OCI-LY7 (cell line): ENCODE measurements at regions not wholly inside any gene's neighbourhood (a gene's known extent, or its start where the extent isn't known, plus 50 kb on each side); places are given as distances from the start of the nearest gene placed in this dataset.

Experiments
- BruUV-seq: library from RNA; stranded (reverse); fragments of 400-500 nt; replicated peaks from 2 replicates; lab custom pipeline; 2021; lab: Mats Ljungman, UMichigan
- CTCF ChIA-PET: fragments of 300-600 bp; sonication (Branson Sonifier 250); formaldehyde crosslinking; loops from one replicate; lab custom pipeline; 2022; ENCODE audit warnings: antibody characterized with exemption; ENCODE audit not compliant: unreplicated experiment; lab: Charles Lee
- POLR2A ChIA-PET: fragments of 300-600 bp; sonication (Branson Sonifier 250); formaldehyde crosslinking; loops from one replicate; lab custom pipeline; 2022; ENCODE audit warnings: antibody characterized with exemption; lab: Charles Lee
- DNase-seq: peaks from one replicate; pipeline ENCODE4 v3.0.0-alpha.2; 2015; ENCODE audit warnings: low spot score
- H2AFZ ChIP-seq: fragments of 200-600 bp; sonication (generic), shearing (Covaris generic); 2 replicates; pipeline ENCODE4 v1.6.1; 2014; ENCODE audit warnings: mild to moderate bottlenecking, antibody characterized with exemption, low read length, moderate library complexity
- H3K27ac ChIP-seq: fragments of 200-600 bp; sonication (generic); 2 replicates; pipeline ENCODE4 v1.5.1; 2014; ENCODE audit warnings: mixed run types, low read depth, mild to moderate bottlenecking, moderate library complexity, low read length, inconsistent platforms; ENCODE audit not compliant: poor library complexity, severe bottlenecking
- H3K36me3 ChIP-seq: fragments of 200-600 bp; sonication (generic); 2 replicates; pipeline ENCODE4 v1.6.1; 2014; ENCODE audit warnings: mild to moderate bottlenecking, antibody characterized with exemption, low read length, moderate library complexity, mixed read lengths; ENCODE audit not compliant: insufficient read depth
- H3K4me1 ChIP-seq: fragments of 200-600 bp; sonication (generic); 2 replicates; pipeline ENCODE4 v1.5.1; 2014; ENCODE audit warnings: mild to moderate bottlenecking, low read length; ENCODE audit not compliant: insufficient read depth, poor library complexity, severe bottlenecking
- H3K4me2 ChIP-seq: fragments of 200-600 bp; sonication (generic); 2 replicates; pipeline ENCODE4 v1.6.1; 2014; ENCODE audit warnings: mild to moderate bottlenecking, low read length
- H3K4me3 ChIP-seq: fragments of 200-600 bp; sonication (generic); 2 replicates; pipeline ENCODE4 v1.5.1; 2014; ENCODE audit warnings: mild to moderate bottlenecking, low read depth, low read length; ENCODE audit not compliant: poor library complexity, severe bottlenecking
- H3K79me2 ChIP-seq: fragments of 200-600 bp; sonication (generic); 2 replicates; pipeline ENCODE4 v1.6.1; 2016; ENCODE audit warnings: low read depth, mild to moderate bottlenecking, low read length, moderate library complexity, mixed read lengths; ENCODE audit not compliant: insufficient read depth
- H3K9me2 ChIP-seq: fragments of 200-600 bp; sonication (generic); 2 replicates; pipeline ENCODE4 v1.6.1; 2016; ENCODE audit warnings: mild to moderate bottlenecking, low read length, mixed read lengths; ENCODE audit not compliant: insufficient read depth
- H3K9me3 ChIP-seq: fragments of 200-600 bp; sonication (generic); 2 replicates; pipeline ENCODE4 v1.6.1; 2014; ENCODE audit warnings: mild to moderate bottlenecking, mixed run types, low read length, mixed read lengths
- H4K20me1 ChIP-seq: fragments of 200-600 bp; sonication (generic); 2 replicates; pipeline ENCODE4 v1.6.1; 2014; ENCODE audit warnings: mild to moderate bottlenecking, antibody characterized with exemption, low read length, moderate library complexity, mixed read lengths; ENCODE audit not compliant: insufficient read depth
- CTCF ChIP-seq: fragments of 200-600 bp; sonication (generic); conservative IDR thresholded peaks from 2 replicates; pipeline ENCODE4 v1.5.1; 2014; ENCODE audit warnings: mild to moderate bottlenecking, antibody characterized with exemption, low read length, moderate library complexity, mixed read lengths
- EZH2phosphoT487 ChIP-seq: fragments of 200-600 bp; sonication (generic); IDR thresholded peaks from 2 replicates; pipeline ENCODE4 v1.6.1; 2018; ENCODE audit warnings: low read depth, borderline replicate concordance, mild to moderate bottlenecking, mixed run types, antibody characterized with exemption, low read length, moderate library complexity, mixed read lengths
- intact Hi-C: fragments of 100-400 bp; cut with micrococcal nuclease; formaldehyde crosslinking; loops from one replicate; pipeline ENCODE4 v1.10.0; 2022; ENCODE audit not compliant: unreplicated experiment

- BruUV-seq = no TSS peak
- no peak for TF ChIP-seq CTCF
- TF ChIP-seq EZH2phosphoT487 = no peak
- CTCF ChIA-PET = no interaction called here
- Histone ChIP-seq H3K27ac (no peak overlapping the region), H3K4me3 (no peak overlapping the region), H3K4me2 (no peak overlapping the region), H3K4me1 (no peaks in the 10 kb centered on the region), H3K9me2 (no peaks in the 10 kb centered on the region), H3K79me2 (no peaks in the 10 kb centered on the region), H4K20me1 (no peaks in the 10 kb centered on the region), H3K36me3 (no peaks in the 10 kb centered on the region), H3K9me3 (no peaks in the 10 kb centered on the region), H2AFZ (no peak overlapping the region)
- intact Hi-C loops = no loop called here
- DNase-seq = no peak
- POLR2A ChIA-PET = no interaction called here
Observed at GRCh38 chr16:56072096-56072495, 119.2 kb upstream of the GNAO1 start.

- POLR2A ChIA-PET = no interaction called here
- H3K36me3 ChIP-seq = no peaks in the 10 kb centered on the region
- no peaks in the 10 kb centered on the region for H3K9me2 ChIP-seq
- H3K4me1 ChIP-seq = no peaks in the 10 kb centered on the region
- H4K20me1 ChIP-seq = no peaks in the 10 kb centered on the region
- no TSS peak for BruUV-seq
- H3K4me3 ChIP-seq = no peak overlapping the region
- no peaks in the 10 kb centered on the region for H3K79me2 ChIP-seq
- no peak for TF ChIP-seq EZH2phosphoT487
- TF ChIP-seq CTCF = no peak
- no peak for DNase-seq
- no peak overlapping the region for H2AFZ ChIP-seq
- intact Hi-C loops = no loop called here
- CTCF ChIA-PET = no interaction called here
- H3K4me2 ChIP-seq = no peak overlapping the region
- no peaks in the 10 kb centered on the region for H3K9me3 ChIP-seq
- no peak overlapping the region for H3K27ac ChIP-seq
Observed at GRCh38 chr16:56068816-56069215, 122.5 kb upstream of the GNAO1 start.

- intact Hi-C loops = no loop called here
- ChIA-PET POLR2A (no interaction called here), CTCF (no interaction called here)
- Histone ChIP-seq H3K9me2 (no peaks in the 10 kb centered on the region), H2AFZ (no peak overlapping the region), H3K36me3 (no peaks in the 10 kb centered on the region), H3K9me3 (no peaks in the 10 kb centered on the region), H3K4me1 (no peaks in the 10 kb centered on the region), H3K79me2 (no peaks in the 10 kb centered on the region), H3K4me3 (no peak overlapping the region), H3K27ac (no peak overlapping the region), H4K20me1 (no peaks in the 10 kb centered on the region), H3K4me2 (no peak overlapping the region)
- TF ChIP-seq EZH2phosphoT487 = no peak
- TF ChIP-seq CTCF = no peak
- no TSS peak for BruUV-seq
- DNase-seq = no peak
Observed at GRCh38 chr16:56068314-56068713, 123.0 kb upstream of the GNAO1 start.
